ENCODE measurements at regions not wholly inside any gene's neighbourhood (a gene's known extent, or its start where the extent isn't known, plus 50 kb on each side); places are given as distances from the start of the nearest gene placed in this dataset.

GRCh38 chr4:32752962-32753361, 2032.8 kb downstream of the PCDH7 start:
- no peak for TF ChIP-seq CTCF (conservative IDR thresholded peaks at IDR 0.05; ENCODE audit: low read length)
- DNase-seq (ENCODE audit: low read depth) = no peak
- H3K4me3 ChIP-seq (ENCODE audit: low read length) = no peak overlapping the region

- no peak for TF ChIP-seq CTCF (conservative IDR thresholded peaks at IDR 0.05; ENCODE audit: low read length)
- no peak for DNase-seq (ENCODE audit: low read depth)
- H3K4me3 ChIP-seq (ENCODE audit: low read length) = no peak overlapping the region
Measured at GRCh38 chr4:32768664-32769389, 2048.7 kb downstream of the PCDH7 start.

- no peak for DNase-seq (ENCODE audit: low read depth)
- TF ChIP-seq CTCF (conservative IDR thresholded peaks at IDR 0.05; ENCODE audit: low read length) = no peak
- no peak overlapping the region for H3K4me3 ChIP-seq (ENCODE audit: low read length)
Measured at GRCh38 chr4:32771491-32771890, 2051.3 kb downstream of the PCDH7 start.

GRCh38 chr4:32775049-32775448, 2054.9 kb downstream of the PCDH7 start:
- H3K4me3 ChIP-seq (ENCODE audit: low read length) = no peak overlapping the region
- no peak for DNase-seq (ENCODE audit: low read depth)
- TF ChIP-seq CTCF (conservative IDR thresholded peaks at IDR 0.05; ENCODE audit: low read length) = no peak

GRCh38 chr4:32776435-32777203, 2056.4 kb downstream of the PCDH7 start:
- TF ChIP-seq CTCF (conservative IDR thresholded peaks at IDR 0.05; ENCODE audit: low read length) = no peak
- no peak overlapping the region for H3K4me3 ChIP-seq (ENCODE audit: low read length)
- DNase-seq (ENCODE audit: low read depth) = no peak

GRCh38 chr4:32778025-32778424, 2057.9 kb downstream of the PCDH7 start:
- no peak for DNase-seq (ENCODE audit: low read depth)
- H3K4me3 ChIP-seq (ENCODE audit: low read length) = no peak overlapping the region
- TF ChIP-seq CTCF (conservative IDR thresholded peaks at IDR 0.05; ENCODE audit: low read length) = no peak

- TF ChIP-seq CTCF (conservative IDR thresholded peaks at IDR 0.05; ENCODE audit: low read length) = no peak
- no peak for DNase-seq (ENCODE audit: low read depth)
- H3K4me3 ChIP-seq (ENCODE audit: low read length) = no peak overlapping the region
Measured at GRCh38 chr4:32778938-32779337, 2058.8 kb downstream of the PCDH7 start.
